Cardiac fibroblast (primary cell): ENCODE measurements at regions not wholly inside any gene's neighbourhood (a gene's known extent, or its start where the extent isn't known, plus 50 kb on each side); places are given as distances from the start of the nearest gene placed in this dataset.
"Not testable (repeated sequence)": the region's sequence is repeated elsewhere in the genome, so short reads cannot be mapped to it uniquely, and the experiment has no call there.

ENCODE experiments used
- DNase-seq, 2 donors: peaks; one replicate each; pipeline versions ENCODE4 v3.0.0 to v3.0.0-alpha.2; 2010; ENCODE audit warnings: low read depth in 2 of 2
- H3K4me3 ChIP-seq, 2 donors: replicated peaks in 1 of 2; 1 replicate in 1 of 2; 2 replicates in 1 of 2; pipeline ENCODE4 v1.5.1; 2011; ENCODE audit warnings: low read depth in 2 of 2, low read length in 2 of 2, mild to moderate bottlenecking in 2 of 2, moderate library complexity in 1 of 2
- CTCF ChIP-seq: IDR thresholded peaks from one replicate; pipeline ENCODE4 v1.5.1; 2011; ENCODE audit warnings: low read depth, mild to moderate bottlenecking, low read length, inconsistent platforms

GRCh38 chrX:3791449-3791848 is 78.0 kb upstream of the PRKX start:
- no peak overlapping the region for H3K4me3 ChIP-seq
- no peak for TF ChIP-seq CTCF
- DNase-seq = no peak

GRCh38 chrX:3788494-3789233 is 75.2 kb upstream of the PRKX start:
- no peak for TF ChIP-seq CTCF
- H3K4me3 ChIP-seq = no peak overlapping the region
- no peak for DNase-seq

GRCh38 chrX:3787856-3788255 is 74.4 kb upstream of the PRKX start:
- TF ChIP-seq CTCF = no peak
- no peak for DNase-seq
- no peak overlapping the region for H3K4me3 ChIP-seq

GRCh38 chrX:3785822-3786221 is 72.4 kb upstream of the PRKX start:
- not testable (repeated sequence) for DNase-seq, H3K4me3 ChIP-seq

- no peak overlapping the region for H3K4me3 ChIP-seq
- TF ChIP-seq CTCF = no peak
Measured at GRCh38 chrX:3780564-3780963, 67.1 kb upstream of the PRKX start.

GRCh38 chrX:3779546-3779945 is 66.1 kb upstream of the PRKX start:
- no peak for DNase-seq
- H3K4me3 ChIP-seq = no peak overlapping the region
- TF ChIP-seq CTCF = no peak

More at GRCh38 chrX:3780564-3780963, 67.1 kb upstream of the PRKX start:
- no peak for DNase-seq

- no peak overlapping the region for H3K4me3 ChIP-seq
- no peak for TF ChIP-seq CTCF
- DNase-seq = no peak
Measured at GRCh38 chrX:3777416-3777815, 64.0 kb upstream of the PRKX start.
